Right ventricle myocardium inferior (tissue), 1 donor: ENCODE measurements at regions not wholly inside any gene's neighbourhood (a gene's known extent, or its start where the extent isn't known, plus 50 kb on each side); places are given as distances from the start of the nearest gene placed in this dataset.

Experiments
- ATAC-seq: fragments of 200-7000 bp; cut with Tn5 transposase; one replicate; pipeline ENCODE4 v1.9.1; 2020; ENCODE audit warnings: mild to moderate bottlenecking, moderate library complexity
- DNase-seq: peaks from one replicate; pipeline ENCODE4 v3.0.0; 2021; ENCODE audit errors: missing footprints
- intact Hi-C: fragments of 100-400 bp; cut with DNase I; formaldehyde crosslinking; loops from one replicate; pipeline ENCODE4 v1.11.0; 2022
- donor health status: DM: no; HTN: yes; CAD: no; lungs with severe emphysema.

DNA sequence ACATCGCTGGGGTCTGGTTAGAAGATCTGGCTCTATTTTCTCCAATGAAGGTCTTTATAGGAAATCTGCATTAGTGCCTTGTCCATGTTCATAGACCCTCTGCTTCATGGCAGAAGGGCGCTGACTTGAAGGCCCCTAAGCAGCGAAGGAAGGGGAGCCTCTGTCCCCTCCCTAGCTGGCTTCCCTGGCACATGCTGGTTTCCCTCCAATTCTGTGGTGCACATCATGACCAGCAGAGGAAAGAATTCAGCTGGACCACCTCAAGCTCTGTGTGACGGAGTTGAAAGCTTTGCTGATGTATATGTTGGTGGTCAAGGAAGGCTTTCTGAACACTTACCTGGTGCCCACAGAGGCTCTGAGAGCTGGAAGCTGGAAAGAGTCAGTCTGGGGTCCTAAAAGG lies 129.7 kb upstream of the MYLIP start:
- no peak for ATAC-seq
- DNase-seq = no peak
- intact Hi-C loops = loop anchor here (5.0 kb wide), 1 partner anchor 128 kb away; the partner anchor contains the start of gene MYLIP

DNA sequence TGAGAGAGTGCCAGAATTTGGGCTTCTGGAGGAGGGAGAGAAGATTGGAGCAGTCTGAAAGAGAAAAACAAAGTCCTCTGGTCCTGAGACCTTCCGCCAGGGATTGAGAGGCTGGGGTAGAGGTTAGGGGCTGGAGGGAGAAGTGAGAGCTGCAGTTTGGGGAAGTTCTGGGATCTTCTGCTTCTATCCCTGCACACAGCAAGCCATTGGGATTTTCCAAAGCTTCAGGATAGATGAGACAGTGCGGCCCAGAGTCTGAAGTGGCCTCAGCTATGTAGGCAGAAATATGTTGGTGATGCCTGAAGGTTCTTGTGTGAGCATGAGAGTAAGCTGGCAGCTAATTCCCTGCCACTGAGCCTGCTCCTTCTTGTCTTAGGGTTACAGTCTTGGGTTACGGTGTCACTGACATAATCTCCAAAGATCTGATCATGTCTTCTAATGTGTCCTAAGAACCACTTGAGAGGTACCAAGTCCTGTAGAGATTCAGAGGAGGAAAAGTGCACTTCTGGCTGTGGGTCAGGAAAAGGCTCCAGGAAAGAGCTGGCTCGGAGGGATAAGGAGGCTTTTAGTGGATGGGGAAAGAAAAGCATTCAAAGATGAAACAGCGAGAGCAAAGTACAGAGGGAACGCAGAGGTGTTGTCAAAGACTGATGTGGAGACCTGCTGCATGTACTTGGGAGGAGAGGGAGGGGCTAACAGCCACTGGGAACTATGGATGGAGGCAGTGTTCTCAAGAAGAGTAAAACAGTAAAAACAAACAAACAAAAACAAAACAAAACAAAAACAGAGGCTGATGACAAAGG lies 131.1 kb upstream of the MYLIP start:
- no peak for ATAC-seq
- intact Hi-C loops = loop anchor here (5.0 kb wide), 1 partner anchor 130 kb away; the partner anchor contains the start of gene MYLIP
- no peak for DNase-seq

DNA sequence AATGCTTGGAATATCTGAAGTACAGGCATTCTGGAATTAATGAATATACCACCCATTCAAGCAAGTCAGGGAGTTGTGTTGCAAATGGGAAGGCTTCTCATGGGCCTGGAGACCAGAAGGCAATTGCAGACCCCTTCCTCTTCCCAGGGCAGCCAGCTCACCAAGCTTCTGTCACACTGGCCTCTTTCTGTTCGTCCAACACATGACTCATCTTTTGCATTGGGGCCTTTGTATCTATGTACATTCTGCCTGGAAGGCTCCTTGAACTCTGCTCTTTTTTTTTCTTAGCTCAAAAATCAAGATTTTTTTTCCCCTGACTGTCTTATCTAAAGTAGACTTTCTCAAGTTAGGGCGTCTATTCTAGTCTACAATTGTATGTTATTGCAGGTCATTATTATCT lies 132.9 kb upstream of the MYLIP start:
- intact Hi-C loops = loop anchor here (5.0 kb wide), 1 partner anchor 131 kb away; the partner anchor contains the start of gene MYLIP
- DNase-seq = no peak
- ATAC-seq = no peak

DNA sequence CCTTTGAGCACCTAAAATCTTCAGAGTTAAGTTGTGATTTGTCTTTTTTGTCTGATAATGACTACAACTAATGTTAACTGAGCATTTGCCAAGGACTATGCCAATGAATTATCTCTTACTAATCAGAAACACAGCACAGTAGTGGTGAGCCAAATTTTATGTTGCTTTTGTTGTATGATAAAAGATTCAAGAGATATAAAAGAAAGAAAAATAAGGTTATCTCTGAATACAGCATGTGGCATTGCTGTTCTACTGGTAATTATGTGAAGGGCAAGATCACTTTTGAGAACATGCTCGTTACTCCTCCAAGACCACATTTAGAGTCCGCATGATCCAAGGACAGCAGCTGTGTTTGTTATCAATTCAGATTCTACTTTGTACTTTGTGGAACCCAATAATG lies 133.4 kb upstream of the MYLIP start:
- DNase-seq (no peak), ATAC-seq (no peak)
- intact Hi-C loops = loop anchor here (5.0 kb wide), 1 partner anchor 132 kb away; the partner anchor contains the start of gene MYLIP

DNA sequence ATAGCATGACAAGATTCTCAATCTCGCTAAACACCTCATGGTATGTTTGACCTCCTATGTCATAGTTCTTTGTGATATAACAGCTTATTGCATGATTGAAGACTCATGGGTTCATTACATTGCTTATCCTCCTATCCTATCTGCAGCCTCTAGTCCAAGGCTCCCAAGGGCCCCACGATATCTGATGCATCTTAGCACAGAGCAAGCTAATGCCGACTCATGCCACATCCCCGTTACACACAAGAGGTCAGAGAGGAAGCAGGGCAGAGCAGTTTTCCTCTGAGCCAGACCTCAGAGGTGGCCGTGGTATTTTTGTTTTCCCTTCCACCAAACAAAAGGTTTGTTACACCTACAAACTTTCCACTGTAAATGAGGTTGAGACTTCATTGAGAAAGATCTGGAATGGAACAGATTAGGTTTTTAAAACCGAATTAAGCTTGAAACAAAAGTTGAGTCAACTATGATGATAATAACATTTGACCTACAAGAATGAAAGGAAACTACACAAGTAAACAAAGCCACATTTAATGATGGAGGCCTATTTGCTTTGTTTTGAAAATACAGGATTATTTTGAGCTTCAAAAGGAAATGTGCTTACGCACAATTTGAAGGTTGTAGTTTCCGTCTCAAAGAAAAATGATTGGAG lies 133.9 kb upstream of the MYLIP start:
- DNase-seq = no peak
- no peak for ATAC-seq
- intact Hi-C loops = loop anchor here (5.0 kb wide), 1 partner anchor 132 kb away; the partner anchor contains the start of gene MYLIP

DNA sequence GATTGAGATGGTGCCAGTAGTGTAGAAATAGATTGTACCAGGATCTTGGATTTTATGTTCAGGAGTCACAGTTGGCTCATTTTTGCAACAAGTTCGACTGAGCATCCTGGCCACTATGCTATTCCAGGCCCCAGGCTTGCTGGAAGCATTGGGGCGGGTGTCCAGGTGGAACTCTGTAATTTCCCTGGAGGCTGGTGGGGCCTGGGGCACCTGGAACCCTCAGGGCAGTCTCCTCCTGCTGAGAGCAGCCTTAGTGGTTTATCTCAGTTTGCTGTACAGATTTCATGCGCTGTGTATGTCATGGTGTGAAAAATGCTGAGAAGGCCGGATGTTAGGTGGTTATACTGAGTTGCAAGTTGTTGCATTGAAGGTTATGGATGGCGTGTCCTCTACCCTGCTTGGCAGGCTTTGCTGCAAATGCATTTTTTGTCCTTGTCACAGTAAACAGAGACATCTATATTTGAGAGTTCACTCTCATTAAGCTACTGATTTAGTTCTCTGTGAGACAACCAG lies 135.1 kb upstream of the MYLIP start:
- intact Hi-C loops = no loop called here
- ATAC-seq (no peak), DNase-seq (no peak)

DNA sequence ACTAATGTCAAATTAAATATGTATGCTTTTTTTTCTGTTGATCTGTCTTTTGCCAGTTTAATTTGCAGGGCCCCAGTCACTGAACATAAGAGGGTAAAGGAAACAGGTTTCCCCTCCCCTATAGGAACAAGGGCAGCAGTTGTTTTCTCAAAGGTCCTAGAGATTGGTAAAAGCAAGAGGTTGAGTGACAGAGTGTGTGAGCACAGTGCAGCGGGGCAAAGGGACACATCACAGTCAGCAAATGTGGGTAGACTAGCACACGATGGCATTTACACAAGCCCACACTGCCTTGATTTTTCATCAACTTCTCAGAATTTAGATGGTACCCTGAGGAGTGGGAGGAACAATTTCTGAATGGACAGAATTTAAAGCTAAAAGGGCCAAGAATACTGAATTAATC lies 138.7 kb upstream of the MYLIP start:
- intact Hi-C loops = no loop called here
- no peak for DNase-seq
- no peak for ATAC-seq

DNA sequence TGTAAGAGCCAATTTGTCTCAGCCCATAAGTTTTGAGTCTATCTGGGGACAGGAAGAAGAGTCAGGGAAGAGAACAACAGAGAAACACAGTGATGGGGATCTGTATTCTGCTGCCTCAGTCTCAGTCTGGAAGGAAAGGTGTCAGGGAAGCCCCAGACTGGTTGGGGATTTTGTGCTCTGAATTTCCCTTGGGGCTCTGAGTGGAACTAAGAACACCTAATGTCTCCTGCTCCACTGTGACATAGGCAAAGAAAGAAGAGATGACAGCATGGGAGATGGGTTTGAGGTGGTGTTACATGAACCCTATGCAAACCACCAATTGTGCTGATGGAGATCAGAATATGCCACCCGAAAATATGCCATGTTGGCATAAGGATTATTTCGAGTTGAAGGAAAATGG lies 139.5 kb upstream of the MYLIP start:
- DNase-seq (no peak), ATAC-seq (no peak)
- intact Hi-C loops = no loop called here

DNA sequence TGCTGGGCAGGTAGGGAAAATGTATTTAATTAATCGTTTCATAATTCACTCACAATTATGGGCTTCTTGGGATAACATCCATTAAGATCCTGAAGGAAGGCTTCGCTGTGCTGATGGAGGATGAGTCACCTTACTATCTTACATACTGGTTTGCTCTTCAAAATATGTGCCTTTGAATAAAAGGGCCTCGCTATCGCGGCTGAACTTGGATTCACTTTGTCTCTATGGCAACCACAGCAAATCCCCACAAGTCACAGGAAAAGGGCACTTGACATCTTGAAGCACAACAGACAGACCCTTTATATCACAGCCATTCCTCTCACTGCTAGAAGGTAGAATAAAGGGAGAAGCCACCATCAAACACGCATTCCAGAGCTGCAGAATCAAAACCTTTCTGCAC lies 141.3 kb upstream of the MYLIP start:
- intact Hi-C loops = no loop called here
- no peak for DNase-seq
- no peak for ATAC-seq

DNA sequence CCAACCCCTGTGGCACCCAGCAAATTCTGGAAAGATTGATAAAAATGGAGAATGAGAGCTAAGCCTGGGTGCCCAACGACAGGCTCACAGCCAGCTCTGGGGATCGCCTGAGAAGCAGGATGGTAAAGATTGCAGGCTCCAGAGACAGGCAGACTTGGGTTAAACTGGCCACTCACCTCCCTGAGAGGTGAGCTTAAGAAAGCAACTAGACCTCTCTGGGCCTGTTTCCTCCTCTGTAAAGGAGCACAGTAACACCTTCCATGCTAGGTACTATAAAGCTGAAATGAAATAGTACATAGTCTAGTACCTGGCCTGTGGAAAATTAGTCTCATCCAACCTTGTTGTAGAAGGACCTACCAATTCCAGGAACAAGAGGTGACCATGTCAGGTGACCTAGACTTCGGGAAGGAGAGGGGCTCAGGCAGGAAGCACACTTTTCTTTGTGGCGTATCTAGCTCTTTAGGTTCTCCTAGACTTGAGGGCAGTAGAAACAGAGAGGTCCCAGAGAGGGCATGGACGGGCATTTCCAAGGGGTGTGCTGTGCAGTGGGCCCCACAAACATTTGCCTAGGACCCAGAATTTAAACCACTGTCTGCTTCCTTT lies 142.8 kb upstream of the MYLIP start:
- ATAC-seq = no peak
- intact Hi-C loops = no loop called here
- no peak for DNase-seq

DNA sequence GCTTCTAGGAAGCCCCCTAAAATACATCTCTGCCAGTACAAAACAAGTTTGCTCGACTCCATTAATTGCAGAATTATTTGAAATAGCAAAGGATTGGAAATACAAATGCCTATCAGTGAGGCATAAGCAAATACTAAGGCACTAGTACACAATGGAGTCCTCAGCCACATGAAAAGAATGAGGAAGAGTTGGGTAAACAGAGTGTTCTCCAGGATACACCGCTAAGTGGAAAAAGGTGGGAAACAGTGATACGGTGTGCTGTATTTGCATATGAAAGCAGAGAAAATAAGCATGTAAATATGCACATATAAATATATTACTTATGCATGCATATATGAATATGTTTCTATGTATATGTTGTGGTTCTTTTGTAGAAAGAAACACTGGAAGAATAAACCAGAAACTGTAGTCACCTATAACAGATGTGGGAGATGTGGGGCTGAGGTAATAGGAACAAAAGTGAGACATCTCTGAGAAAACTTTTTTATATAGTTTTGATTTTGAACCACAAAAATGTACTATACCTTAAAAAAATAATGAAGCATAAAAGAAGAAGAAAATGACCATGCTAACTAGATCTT lies 143.4 kb upstream of the MYLIP start:
- intact Hi-C loops = no loop called here
- DNase-seq (no peak), ATAC-seq (no peak)

DNA sequence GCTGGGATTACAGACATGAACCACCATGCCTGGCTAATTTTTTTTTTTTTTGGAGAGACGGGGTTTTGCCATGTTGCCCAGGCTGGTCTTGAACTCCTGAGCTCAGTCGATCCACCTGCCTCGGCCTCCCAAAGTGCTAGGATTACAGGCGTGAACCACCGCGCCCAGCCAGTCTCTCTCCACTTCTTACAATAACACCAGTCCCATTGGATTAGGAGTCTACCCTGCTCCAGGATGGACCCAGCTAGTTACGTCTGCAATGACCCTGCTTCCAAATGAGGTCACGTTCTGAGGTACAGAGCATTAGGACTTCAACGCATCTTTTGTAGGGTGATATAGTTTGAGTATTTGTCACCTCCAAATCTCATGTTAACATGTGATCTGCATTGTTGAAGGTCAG lies 146.9 kb upstream of the MYLIP start:
- intact Hi-C loops = no loop called here
- ATAC-seq (no peak), DNase-seq (no peak)

DNA sequence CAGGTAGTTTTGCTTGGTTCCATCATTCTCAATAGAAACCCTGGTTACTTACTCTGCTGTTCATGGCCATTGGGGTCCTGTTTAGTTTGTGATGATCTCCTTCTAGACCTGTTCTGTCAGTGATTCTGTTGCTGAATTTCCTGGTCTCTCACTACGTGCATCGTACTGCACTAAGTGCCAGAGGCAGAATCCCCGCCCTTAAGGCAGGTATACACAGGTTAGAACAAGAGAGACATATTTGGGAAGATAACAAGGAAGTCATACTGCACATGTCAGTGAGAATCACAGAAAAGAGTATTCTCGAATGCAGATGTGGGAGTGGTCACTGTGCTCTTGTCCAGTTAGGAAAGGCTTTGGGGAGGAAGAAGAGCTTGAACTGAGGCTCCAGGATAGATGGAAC lies 148.1 kb upstream of the MYLIP start:
- intact Hi-C loops = no loop called here
- ATAC-seq (no peak), DNase-seq (no peak)

DNA sequence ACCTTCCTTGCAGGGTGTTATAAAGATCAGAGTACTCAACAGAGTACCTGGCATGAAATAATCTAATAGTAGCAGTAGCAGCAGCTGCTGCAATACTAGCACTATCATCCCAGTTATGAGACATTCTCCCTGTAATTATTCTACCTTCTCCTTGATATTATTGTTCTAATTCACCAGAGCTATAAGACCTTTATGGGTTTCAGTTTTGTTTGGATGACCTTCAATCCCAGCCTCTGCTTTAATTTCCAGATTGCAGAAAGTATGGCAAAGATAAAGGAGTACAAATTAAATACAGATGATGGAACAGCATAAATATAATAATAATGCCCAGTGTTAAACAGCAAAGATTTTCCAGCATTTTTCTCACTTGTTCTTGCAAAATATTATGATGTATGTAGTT lies 150.5 kb upstream of the MYLIP start:
- intact Hi-C loops = no loop called here
- no peak for ATAC-seq
- no peak for DNase-seq

DNA sequence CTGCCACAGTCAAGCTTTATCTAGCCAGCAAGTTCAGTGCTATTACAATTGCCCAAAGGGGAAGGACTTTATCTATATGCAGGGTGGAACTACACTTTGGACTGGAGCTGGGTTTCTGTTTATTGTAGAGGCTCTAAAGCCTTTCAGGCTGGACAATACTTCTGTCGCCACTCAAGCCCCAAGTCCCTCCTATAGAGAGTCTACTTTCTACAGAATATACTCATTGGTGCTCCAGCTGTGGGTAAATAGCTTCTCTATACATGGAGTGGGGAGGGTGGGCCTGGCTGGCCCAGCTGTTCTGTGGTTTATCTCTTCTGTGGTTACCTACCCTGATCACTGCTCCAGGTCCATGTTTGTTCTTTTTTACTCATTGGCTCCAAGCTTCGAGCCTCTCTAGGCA lies 151.8 kb upstream of the MYLIP start:
- DNase-seq = no peak
- intact Hi-C loops = no loop called here
- ATAC-seq = no peak

DNA sequence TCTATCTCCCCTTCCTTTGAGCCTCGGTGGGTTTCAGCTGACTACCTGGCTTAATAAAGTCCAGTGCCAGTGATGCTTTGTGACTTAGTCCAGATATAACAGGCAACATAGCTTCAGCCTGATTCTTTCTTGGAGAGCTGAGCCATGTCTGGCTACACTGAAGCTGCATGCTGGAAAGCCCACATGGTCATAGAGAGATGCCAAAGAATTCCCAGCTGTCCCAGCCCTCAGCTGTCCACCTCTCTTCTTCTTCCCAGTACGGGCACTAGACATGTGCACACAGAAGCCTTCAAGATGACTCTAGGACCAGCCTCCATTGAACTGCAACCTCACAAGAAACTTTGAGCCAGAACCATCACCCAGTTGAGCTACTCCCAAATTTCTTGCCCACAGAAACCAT lies 154.1 kb upstream of the MYLIP start:
- DNase-seq = no peak
- intact Hi-C loops = no loop called here
- ATAC-seq = no peak

DNA sequence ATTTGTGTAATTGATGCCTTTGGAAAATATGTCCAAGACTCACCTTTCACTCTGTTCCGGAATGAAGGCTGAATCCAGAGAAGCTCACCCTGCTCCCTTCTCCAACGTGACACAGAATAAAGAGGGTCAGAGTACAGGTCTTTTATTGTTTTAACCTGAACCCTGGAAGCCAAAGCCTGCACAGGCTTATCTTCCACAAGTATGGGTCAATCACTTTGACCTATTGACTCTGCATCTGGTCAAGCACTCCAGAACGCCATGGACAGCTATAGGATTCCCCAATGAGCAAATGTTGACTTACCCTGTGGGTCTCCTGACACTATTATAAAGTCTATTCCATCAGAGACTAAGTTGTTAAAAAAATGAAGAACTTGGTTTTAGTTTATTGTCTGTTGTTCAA lies 158.4 kb upstream of the MYLIP start:
- intact Hi-C loops = no loop called here
- DNase-seq (no peak), ATAC-seq (no peak)

DNA sequence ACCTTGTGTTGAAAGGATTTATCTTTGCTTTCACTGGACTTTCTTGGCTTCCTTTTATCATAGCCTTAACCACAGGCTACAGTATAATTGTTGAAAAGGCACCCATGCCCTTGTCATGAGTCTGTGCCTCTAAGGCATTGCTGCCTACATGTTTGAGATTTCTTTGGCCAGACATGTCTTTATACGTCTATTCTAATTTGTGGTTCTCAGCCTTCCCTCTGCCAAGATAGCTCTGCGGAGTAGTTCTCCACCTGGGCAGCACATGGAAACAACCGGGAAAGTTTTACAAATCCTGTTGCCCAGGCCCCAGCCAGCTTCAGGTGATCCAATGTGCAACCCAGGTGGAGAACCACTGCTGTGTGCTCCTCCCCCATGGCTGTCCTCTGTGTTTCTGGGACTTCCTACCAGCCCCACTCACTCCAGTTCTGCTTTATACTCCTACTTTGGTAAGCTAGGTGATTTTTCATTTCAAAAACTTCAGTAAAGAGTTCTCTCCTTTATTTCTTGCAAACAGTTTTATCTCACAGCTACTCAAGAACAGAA lies 159.6 kb upstream of the MYLIP start:
- DNase-seq (no peak), ATAC-seq (no peak)
- intact Hi-C loops = no loop called here

DNA sequence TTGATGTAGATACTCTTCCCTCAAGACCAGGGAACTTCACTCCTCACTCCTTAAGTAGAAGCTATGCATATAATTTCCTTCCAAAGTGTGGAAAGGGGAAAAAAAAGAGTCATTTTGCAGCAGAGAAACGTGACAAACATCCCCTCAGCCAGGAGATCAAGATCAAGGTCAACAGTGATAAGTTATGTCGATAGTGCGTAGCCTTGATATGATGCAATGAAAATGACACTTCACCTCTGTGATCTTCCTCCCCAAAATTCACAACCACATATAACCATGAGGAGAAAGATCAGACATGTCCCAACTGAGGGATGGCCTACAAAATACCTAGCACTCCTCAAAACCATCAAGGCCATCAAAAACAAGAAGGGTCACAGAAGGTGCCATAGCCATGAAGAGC lies 160.4 kb upstream of the MYLIP start:
- DNase-seq (no peak), ATAC-seq (no peak)
- intact Hi-C loops = no loop called here
